Osteocyte (in vitro differentiated cells): ENCODE measurements at regions not wholly inside any gene's neighbourhood (a gene's known extent, or its start where the extent isn't known, plus 50 kb on each side); places are given as distances from the start of the nearest gene placed in this dataset.

ENCODE experiments used
- DNase-seq: peaks from one replicate; pipeline ENCODE4 v3.0.0; 2021; ENCODE audit warnings: mixed read lengths; ENCODE audit not compliant: unreplicated experiment; ENCODE audit errors: extremely low spot score
- H3K27ac Mint-ChIP-seq: one replicate; pipeline ENCODE4 v1.8.0; 2021; ENCODE audit warnings: mild to moderate bottlenecking, mixed read lengths; ENCODE audit not compliant: unreplicated experiment
- H3K27me3 Mint-ChIP-seq: one replicate; pipeline ENCODE4 v1.8.0; 2021; ENCODE audit warnings: mixed read lengths; ENCODE audit not compliant: unreplicated experiment
- H3K36me3 Mint-ChIP-seq: one replicate; pipeline ENCODE4 v1.8.0; 2021; ENCODE audit warnings: mixed read lengths; ENCODE audit not compliant: unreplicated experiment
- H3K4me1 Mint-ChIP-seq: one replicate; pipeline ENCODE4 v1.8.0; 2021; ENCODE audit warnings: mixed read lengths; ENCODE audit not compliant: unreplicated experiment
- H3K4me3 Mint-ChIP-seq: one replicate; pipeline ENCODE4 v1.8.0; 2021; ENCODE audit warnings: mild to moderate bottlenecking, moderate library complexity, mixed read lengths; ENCODE audit not compliant: unreplicated experiment
- H3K9me3 Mint-ChIP-seq: one replicate; pipeline ENCODE4 v1.8.0; 2021; ENCODE audit warnings: mixed read lengths; ENCODE audit not compliant: unreplicated experiment
- CTCF ChIP-seq: fragments of 200-600 bp; sonication (generic); IDR thresholded peaks from 2 replicates; pipeline ENCODE4 v1.5.0; 2021; ENCODE audit warnings: antibody characterized with exemption, mild to moderate bottlenecking, moderate library complexity

- Mint-ChIP-seq H3K9me3 (no peaks in the 10 kb centered on the region), H3K4me1 (no peaks in the 10 kb centered on the region), H3K27ac (no peak overlapping the region), H3K36me3 (no peaks in the 10 kb centered on the region), H3K27me3 (no peaks in the 10 kb centered on the region), H3K4me3 (no peak overlapping the region)
- no peak for DNase-seq
- TF ChIP-seq CTCF = no peak
Measured at GRCh38 chr2:154992826-154993225, 294.3 kb downstream of the KCNJ3 start.

DNA sequence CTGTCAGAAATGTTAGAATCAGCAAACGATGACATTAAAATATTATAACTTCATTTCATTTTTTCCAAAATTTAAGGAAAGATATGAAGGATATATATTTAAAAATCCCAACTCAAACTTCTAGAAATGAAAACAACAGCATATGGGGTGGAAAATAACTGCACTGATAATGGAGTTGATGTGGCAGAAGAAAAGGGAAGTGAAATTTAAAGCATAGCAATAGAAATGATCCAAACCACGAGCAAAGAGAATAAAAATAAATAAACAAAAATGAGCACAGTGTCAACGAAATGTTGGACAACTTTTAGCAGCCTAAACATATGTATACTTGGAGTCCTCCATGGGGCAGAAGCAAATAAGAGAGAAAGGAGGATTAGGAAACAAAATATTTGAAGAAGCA lies 280.2 kb downstream of the KCNJ3 start:
- H3K27me3 Mint-ChIP-seq = no peaks in the 10 kb centered on the region
- H3K4me1 Mint-ChIP-seq = no peaks in the 10 kb centered on the region
- no peaks in the 10 kb centered on the region for H3K36me3 Mint-ChIP-seq
- H3K9me3 Mint-ChIP-seq = no peaks in the 10 kb centered on the region
- no peak overlapping the region for H3K4me3 Mint-ChIP-seq
- no peak for DNase-seq
- TF ChIP-seq CTCF = no peak
- no peak overlapping the region for H3K27ac Mint-ChIP-seq

DNA sequence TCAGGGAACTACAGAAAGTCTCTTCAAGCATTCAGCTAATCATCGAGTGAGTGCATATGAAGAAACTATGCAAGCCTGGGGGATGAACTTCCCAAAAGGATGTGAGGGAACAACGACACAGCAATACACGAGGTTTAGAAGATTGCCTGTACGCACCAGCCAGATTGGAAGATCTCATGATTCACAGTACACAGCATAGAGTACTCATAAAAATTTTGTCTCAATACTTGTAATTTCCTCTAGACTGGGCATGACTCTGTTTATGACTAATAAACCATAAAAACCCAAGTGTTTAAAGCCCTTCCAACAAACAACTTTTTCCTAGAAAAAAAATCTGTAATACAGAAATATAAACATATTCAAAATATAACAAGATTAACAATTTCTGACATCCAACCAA lies 279.7 kb downstream of the KCNJ3 start:
- Mint-ChIP-seq H3K36me3 (no peaks in the 10 kb centered on the region), H3K27ac (no peak overlapping the region), H3K27me3 (no peaks in the 10 kb centered on the region), H3K4me1 (no peaks in the 10 kb centered on the region), H3K9me3 (no peaks in the 10 kb centered on the region), H3K4me3 (no peak overlapping the region)
- TF ChIP-seq CTCF = no peak
- no peak for DNase-seq

DNA sequence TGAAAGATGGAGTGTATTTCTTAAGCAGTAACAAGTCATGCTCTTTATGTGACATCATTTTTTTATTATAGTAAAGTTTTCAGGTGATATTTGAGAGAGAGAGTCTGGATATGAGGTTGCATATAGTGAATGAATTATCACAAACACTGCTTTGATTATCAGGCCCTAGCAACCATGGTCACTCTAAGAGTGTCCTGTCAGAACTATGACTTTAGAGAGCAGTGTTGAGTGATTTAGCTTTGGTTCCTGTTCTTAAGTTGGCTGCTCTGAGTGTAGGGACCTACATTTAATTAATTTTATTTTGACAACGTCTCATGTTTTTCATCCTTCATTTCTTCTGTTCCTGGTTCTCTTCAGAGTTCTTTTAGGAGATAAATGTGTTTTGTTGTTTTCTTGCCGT lies 275.5 kb downstream of the KCNJ3 start:
- TF ChIP-seq CTCF = no peak
- Mint-ChIP-seq H3K36me3 (no peaks in the 10 kb centered on the region), H3K27ac (no peak overlapping the region), H3K4me1 (no peaks in the 10 kb centered on the region), H3K4me3 (no peak overlapping the region), H3K27me3 (no peaks in the 10 kb centered on the region), H3K9me3 (no peaks in the 10 kb centered on the region)
- DNase-seq = no peak

GRCh38 chr2:154963511-154963910 lies 265.0 kb downstream of the KCNJ3 start:
- H3K27me3 Mint-ChIP-seq = no peaks in the 10 kb centered on the region
- no peak overlapping the region for H3K4me3 Mint-ChIP-seq
- no peaks in the 10 kb centered on the region for H3K4me1 Mint-ChIP-seq
- H3K9me3 Mint-ChIP-seq = peaks cover 8% of the 10 kb centered on the region
- DNase-seq = no peak
- TF ChIP-seq CTCF = no peak
- no peak overlapping the region for H3K27ac Mint-ChIP-seq
- H3K36me3 Mint-ChIP-seq = no peaks in the 10 kb centered on the region
